ENCODE measurements at regions not wholly inside any gene's neighbourhood (a gene's known extent, or its start where the extent isn't known, plus 50 kb on each side); places are given as distances from the start of the nearest gene placed in this dataset.
"Not testable (repeated sequence)": the region's sequence is repeated elsewhere in the genome, so short reads cannot be mapped to it uniquely, and the experiment has no call there.

- no peak for DNase-seq
Measured at GRCh38 chr14:105862581-105863239, 336.3 kb downstream of the TMEM121 start.

DNA sequence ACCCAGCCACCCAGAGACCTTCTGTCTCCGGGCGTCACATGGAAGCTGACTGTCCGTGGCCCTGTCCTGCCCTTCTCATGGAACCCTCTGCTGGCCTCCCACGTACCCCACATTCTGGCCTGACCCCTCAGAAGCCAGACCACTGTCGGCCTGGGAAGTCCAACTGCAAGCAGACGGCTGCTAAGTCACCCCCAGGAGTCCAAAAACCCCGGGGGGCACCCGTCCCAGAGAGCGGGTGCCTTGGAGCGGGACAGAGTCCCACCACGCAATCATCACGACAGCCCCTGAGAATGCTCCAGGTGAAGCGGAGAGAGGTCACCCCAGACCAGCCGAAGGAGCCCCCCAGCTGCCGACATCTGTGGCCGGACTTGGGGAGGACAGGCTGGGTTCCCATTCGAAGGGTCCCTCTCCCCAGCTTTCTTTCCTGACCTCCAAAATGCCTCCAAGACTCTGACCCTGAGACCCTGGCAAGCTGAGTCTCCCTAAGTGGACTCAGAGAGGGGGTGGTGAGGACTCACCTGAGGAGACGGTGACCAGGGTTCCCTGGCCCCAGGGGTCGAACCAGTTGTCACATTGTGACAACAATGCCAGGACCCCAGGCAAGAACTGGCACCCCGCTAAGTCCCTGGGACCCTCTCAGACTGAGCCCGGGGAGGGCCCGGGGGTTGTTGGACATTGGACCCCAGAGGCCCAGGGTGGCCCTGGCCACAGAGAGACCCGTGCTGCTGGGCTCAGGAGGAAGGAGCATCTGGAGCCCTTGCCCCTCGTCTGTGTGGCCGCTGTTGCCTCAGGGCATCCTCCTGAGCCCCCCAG, 337.1 kb downstream of the TMEM121 start:
- no peak for DNase-seq

DNA sequence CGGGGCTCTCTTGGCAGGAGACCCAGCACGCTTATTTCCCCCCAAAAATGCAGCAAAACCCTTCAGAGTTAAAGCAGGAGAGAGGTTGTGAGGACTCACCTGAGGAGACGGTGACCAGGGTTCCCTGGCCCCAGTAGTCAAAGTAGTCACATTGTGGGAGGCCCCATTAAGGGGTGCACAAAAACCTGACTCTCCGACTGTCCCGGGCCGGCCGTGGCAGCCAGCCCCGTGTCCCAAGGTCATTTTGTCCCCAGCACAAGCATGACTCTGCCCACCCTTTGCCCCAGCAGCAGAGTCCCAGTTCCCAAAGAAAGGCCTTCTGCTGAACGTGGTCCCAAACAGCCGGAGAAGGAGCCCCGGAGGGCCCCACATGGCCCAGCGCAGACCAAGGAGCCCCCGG, 337.7 kb downstream of the TMEM121 start:
- no peak for DNase-seq

DNA sequence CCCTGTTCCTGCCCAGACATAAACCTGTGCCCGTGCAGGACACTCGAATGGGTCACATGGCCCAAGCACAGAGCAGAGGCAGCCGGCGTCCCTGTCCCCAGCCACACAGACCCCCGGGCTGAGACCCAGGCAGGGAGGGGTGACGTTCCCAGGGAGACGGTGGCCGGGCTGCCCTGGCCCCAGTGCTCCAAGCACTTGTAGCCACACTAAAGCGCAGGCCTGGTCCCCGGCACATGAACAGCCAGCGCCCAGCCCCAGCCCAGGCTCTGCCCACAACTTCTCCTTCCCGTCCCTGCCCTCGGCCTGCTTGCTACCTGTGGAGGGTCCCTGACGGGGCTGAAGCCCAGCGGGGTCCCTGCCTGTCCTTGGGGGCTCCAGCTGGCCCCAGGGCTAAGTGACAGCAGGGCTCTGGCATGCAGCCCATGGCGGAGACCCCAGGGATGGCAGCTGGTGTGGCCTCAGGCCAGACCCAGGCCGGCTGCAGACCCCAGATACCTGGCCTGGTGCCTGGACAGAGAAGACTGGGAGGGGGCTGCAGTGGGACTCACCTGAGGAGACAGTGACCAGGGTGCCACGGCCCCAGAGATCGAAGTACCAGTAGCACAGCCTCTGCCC, 338.4 kb downstream of the TMEM121 start:
- no peak for DNase-seq

DNA sequence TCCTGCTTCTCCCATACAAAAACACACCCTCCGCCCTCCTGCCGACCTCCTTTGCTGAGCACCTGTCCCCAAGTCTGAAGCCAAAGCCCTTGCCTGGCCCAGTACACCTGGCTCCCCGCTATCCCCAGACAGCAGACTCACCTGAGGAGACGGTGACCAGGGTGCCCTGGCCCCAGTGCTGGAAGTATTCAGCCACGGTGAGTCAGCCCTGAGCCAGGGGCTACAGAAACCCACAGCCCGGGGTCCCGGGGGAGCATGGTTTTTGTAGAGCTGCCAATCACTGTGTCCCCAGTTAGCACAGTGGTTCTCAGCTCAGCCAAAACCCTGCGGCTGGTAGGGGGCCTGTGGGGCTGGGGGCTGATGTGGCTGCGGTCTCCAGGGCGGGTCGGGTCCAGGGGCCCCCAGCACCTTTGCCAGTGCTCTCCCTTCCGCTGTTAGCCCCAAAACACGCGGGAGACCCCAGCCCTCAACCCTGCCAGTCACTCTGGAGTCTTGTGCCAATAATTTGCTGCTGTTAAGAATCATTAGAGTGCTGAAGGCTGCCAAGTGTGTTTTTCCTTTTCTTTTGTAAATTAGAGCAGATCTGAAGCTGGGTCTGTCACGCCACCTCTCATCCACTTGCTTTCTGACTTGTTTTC, 339.0 kb downstream of the TMEM121 start:
- no peak for DNase-seq

- no peak for DNase-seq
Measured at GRCh38 chr14:105865904-105866840, 339.8 kb downstream of the TMEM121 start.

DNA sequence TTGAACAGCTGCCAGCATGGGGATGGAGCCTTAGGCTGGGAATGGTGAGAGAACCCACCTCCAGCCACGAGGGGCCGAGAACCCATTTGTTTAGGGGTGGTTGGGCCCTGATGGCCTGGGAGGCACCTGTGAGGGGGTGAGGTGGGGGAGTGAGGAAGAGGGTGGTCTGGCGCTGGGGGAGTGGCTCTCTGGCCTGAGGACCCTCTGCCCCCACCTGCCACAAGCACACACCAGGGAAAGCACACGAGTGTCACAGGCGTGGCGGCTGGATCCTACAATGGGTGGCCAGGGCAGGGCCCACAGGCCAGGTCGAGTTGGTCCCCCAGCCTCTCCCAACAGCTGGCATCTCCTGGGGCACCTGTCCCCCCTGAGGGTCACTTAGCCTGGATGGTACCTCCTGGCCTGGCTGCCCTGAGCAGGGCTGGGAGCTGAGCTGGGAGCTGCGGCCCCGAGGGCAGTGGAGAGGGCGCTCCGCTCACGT, 340.5 kb downstream of the TMEM121 start:
- DNase-seq, result no peak

DNA sequence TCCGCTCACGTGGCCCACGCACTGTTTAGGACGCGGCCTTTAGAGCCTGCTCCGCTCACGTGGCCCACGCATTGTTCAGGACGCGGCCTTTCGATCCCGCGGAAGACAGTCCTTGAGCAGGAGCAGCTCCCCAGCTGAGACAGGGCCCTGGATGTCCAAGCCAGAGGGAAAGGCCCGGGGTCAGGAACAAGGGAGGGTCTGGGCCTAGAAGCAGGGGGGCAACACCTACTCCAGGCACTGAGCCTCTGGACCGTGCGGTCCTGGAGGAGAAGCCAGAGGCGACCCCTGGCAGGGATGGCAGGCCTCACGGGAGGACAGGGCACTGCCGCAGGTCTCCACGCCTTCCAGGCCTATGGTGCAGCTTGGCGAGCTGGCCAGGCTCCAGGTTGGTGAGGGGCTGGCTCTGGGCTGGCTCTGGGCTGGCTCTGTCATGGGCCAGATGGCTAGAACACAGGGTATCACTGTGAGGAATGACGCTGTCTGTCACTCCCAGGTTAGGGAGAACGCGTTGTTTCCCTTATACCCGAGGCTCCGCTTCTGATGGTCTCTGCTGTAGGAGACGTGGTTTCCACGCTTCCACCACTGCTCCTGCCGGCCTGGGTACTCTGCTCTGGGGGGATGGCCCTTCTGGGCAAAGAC, 341.7 kb downstream of the TMEM121 start:
- no peak for DNase-seq

GRCh38 chr14:105871590-105871989, 345.2 kb downstream of the TMEM121 start:
- DNase-seq, result no peak

DNA sequence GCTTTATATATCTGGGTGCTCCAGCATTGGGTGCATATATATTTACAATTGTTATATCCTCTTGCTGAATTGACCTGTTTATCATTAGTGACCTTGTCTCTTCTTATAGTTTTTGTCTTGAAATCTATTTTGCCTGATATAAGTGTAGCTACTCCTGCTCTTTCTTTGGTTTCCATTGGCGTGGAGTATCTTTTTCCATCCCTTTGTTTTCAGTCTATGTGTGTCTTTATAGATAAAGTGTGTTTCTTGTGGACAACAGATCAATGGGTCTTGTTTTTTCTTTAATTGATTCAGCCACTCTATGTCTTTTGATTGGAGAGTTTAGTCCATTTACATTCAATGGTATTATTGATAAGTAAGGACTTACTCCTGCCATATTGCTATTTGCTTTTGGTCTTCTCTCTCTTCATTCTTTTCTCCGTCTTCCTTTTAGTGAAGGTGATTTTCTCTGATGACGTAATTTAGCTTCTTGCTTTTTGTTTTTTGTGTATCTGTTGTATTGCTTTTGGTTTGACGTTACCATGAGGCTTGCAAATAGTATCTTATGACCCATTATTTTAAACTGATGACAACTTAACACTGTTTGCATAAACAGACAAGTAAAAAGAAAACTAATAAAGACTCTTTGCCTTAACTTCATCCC, 347.6 kb downstream of the TMEM121 start:
- DNase-seq, result no peak

DNA sequence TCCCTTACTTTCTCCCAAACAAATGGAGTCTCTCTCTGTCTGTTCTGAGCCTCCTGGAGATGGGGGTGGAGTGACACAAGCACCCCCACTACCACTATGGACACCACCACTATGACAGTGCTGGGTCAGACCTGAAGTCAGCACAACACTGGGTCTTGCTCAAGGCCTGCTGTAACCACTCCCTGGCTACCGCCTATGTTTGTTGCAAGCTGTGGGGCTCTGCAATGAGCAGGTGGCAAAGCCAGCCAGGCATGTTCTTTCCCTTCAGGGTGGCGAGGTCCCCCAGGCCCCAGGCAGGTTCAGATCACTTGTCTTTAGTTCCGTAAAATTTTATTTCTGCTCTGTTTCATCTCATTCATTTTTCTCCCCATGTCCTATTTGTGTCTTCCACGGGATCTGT, 349.8 kb downstream of the TMEM121 start:
- no peak for DNase-seq

- DNase-seq, result no peak
Measured at GRCh38 chr14:105876829-105877228, 350.4 kb downstream of the TMEM121 start.

DNA sequence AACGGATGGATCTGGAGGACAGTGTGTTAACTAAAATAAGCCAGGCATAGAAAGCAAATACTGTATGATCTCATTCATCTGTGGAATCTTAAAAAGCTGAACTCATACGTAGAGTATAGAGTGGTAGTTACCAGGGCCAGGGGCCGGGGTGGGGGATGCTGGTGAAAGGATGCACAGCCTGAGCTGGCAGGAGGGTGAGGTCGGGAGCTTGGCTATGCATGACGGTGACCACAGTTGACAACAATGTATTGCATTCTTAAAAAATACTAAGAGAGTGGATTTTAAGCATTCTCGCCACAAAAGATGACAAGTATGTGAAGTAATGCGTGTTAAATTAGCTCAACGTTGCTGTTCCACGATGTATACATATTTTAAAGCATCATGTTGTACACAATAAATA, 351.3 kb downstream of the TMEM121 start:
- DNase-seq, result no peak

DNA sequence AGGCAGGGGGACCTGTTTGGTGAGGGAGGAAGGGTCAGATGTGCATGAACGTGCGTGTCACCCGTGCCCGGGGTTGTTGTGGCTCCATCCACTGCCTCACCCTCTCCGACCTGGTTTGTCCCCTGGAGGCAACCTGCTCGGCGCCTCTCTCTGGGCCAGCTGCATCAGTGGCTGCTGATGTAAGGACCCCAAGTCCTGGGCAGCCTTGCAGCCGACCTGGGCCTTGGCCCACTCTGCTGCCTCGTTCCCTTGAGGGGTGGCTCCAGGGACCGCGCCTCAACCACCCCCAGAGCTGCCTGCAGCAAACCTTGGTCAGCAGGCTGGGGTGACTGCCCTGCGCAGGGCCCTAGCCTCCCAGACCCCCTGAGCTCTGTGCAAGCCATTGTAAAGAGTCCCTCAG, 351.7 kb downstream of the TMEM121 start:
- no peak for DNase-seq

DNA sequence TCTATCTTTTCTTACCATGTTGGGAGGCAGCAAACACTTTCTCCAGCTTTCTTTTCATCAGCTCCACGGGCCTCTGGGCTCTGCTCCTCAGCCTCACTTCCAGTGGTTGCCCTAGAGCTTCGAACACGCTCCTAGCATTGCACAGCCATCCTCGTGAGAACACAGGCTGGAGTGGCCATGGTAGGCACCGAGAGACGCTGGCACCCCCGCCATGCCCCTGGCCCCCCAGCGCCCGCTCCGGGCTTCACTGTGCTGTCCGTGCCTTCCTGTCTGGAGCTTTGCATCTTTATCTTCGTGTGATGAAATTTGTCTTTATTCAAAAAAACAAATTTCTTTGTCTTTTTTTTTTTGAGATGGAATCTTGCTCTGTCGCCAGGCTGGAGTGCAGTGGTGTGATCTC, 352.2 kb downstream of the TMEM121 start:
- DNase-seq, result no peak

DNA sequence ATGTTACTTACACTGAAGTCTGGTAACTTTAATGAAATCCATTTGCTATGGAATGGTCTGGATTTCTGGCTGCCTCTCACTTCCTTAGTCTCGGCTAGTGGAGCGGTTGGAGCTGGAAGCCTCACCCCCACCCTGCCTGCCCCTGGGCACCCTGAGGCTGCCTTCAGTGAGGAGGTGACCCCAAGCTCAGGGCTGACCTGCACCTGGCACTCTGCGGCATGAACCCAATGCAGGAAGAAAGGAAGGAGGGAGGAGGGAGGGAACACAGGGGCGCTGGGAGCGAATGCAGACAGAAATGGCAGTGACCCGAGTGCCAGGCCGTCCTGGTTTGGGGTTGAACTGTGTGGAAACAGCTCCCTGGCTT, 353.1 kb downstream of the TMEM121 start:
- DNase-seq, result no peak

DNA sequence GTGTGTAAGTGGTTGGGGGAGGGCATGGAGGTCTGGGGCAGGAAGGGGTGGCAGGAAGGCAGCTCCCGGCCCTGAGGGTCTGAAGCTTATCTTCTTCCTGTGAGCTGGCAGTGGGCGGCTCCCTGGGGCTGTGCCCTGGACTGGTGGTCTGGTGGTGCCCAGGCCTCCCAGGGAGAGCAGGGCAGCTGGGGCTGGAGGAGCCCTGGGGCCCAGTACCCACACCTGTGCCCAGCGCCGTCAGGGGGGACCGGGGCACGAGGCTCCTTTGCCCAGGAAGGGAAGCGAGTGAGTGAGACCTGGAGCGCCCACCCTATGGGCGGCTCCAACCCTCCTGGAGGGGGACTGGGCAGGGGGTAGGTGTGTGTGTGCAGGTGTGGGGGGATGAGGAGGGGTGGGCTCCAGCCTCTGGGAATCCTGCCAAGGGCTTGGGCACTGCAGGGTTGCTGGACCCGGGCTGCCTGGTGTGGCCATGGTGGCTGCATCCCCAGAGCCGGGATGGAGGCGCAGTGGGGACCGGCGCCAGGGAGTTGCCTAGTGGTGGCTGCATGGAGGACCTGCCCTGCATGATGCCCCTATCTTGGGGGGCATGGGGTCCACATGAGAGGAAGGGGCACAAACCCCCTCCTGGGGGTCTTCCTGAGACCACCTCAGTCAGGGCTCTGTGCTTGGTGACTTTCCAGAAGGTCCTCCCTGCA, 353.6 kb downstream of the TMEM121 start:
- no peak for DNase-seq

DNA sequence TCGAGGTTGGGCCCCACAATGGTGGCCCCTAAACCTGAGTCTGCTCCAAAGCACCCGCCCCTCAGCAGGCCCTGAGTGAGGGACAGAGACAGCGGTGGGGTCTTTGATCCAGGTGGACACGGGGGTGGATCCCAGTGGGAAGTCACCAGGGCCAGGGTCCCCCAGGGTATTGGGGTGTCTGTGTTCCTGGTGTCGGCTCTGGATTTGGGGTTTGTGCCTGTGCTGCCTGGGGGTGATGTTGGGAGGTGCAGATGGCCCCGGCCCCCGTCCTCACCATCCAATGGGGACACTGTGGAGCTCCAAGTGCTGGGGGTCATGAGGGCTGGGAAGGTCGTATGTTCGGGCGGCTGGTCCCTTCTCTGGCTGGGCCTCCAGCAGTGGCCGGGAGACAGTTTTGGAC, 354.2 kb downstream of the TMEM121 start:
- no peak for DNase-seq

DNA sequence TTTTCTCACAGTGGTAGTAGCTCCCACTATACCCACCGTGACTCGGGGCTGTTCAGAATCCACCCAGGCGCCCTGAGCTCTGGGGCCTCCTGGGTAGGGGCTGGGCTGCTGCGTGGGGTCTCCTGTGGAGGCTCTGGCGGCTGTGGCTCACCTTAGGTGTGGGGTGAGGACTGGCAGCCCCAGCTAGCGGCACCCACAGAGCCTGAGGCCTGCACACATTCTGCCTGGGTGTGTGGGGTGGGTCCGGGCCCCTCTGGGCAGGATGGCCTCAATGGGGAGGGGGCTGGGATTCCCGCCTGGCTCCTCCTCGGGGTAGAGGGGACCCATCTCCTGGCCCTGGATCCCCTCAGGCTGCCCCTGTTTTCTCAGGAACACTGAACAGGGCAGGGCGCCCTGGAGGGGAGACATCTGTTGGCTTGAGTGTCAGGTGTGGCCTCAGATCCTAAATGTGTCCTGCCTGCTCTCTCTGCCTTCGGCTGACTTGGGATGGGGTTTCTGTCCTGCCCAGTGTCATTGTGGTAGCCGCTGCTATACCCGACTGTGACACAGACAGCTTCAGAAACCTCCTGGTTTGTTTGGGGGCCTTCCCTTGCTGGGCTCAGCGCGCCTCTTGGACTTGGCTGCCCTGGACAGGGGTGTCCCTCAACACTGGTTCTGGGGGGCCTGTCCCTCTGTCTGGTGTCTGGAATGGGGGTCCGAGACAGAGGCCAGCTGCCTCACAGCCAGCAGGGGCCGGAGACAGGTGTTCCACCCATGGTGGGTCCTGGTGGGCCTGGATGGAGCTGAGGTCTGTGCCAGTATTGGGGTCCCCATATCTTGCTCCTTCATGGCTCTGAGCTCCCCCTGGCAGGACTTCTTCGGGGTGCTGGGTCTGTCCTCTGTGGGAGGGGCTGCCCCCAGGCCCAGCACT, 354.9 kb downstream of the TMEM121 start:
- DNase-seq, result no peak

DNA sequence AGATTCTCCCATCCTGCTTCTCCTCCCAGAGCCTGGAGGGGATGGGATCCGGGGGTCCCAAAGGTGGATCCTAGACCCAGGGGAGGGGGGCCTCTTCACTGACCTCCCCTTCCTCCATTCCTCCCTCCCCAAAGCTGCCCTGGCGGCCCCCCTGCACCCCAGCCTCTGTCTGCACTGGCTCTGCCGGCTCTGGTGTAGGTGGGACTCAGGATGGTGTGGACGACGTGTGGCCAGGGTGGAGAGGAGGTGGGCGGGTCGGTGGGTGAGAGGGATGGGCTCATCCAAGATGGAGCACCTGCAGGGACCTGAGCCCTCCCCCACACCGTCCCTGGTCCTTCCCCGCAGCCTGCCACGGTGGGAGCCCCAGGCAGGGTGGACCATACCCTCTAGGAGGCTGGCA, 355.6 kb downstream of the TMEM121 start:
- not testable (repeated sequence) for DNase-seq
